Liver (tissue), 8 donors: ENCODE measurements at regions not wholly inside any gene's neighbourhood (a gene's known extent, or its start where the extent isn't known, plus 50 kb on each side); places are given as distances from the start of the nearest gene placed in this dataset.

Experiments used
- DNase-seq: peaks from one replicate; pipeline ENCODE4 v3.0.0-alpha.2; 2017; ENCODE audit warnings: low spot score
- H3K27ac ChIP-seq, 2 donors: one replicate each; pipeline ENCODE4 v1.7.0; 2013; ENCODE audit warnings: inconsistent platforms in 2 of 2, low read length in 2 of 2, control low read depth in 1 of 2, low read depth in 1 of 2, mild to moderate bottlenecking in 1 of 2
- H3K27me3 ChIP-seq, 4 donors: one replicate each; pipeline versions ENCODE4 v1.6.1 to v1.7.0; 2013; ENCODE audit warnings: low read length in 3 of 4, inconsistent platforms in 1 of 4, mild to moderate bottlenecking in 1 of 4, moderate library complexity in 1 of 4; ENCODE audit not compliant: control insufficient read depth in 4 of 4, insufficient read depth in 4 of 4
- H3K36me3 ChIP-seq, 4 donors: one replicate each; pipeline versions ENCODE4 v1.6.1 to v1.7.0; 2013; ENCODE audit warnings: low read length in 3 of 4, mild to moderate bottlenecking in 3 of 4, low read depth in 1 of 4, moderate library complexity in 1 of 4; ENCODE audit not compliant: control insufficient read depth in 4 of 4, insufficient read depth in 3 of 4
- H3K4me1 ChIP-seq, 4 donors: one replicate each; pipeline versions ENCODE4 v1.6.1 to v1.7.0; 2013; ENCODE audit warnings: low read length in 3 of 4, mild to moderate bottlenecking in 3 of 4, moderate library complexity in 1 of 4; ENCODE audit not compliant: control insufficient read depth in 4 of 4, insufficient read depth in 4 of 4
- H3K4me3 ChIP-seq, 3 donors: one replicate each; pipeline versions ENCODE4 v1.6.1 to v1.7.0; 2013; ENCODE audit warnings: low read length in 3 of 3, control low read depth in 1 of 3, low read depth in 1 of 3, mild to moderate bottlenecking in 1 of 3
- H3K9ac ChIP-seq, 2 donors: one replicate each; pipeline ENCODE4 v1.7.0; 2013; ENCODE audit warnings: low read length in 2 of 2, mild to moderate bottlenecking in 2 of 2, moderate library complexity in 2 of 2, control low read depth in 1 of 2, low read depth in 1 of 2
- H3K9me3 ChIP-seq, 4 donors: one replicate each; pipeline versions ENCODE4 v1.6.1 to v1.7.0; 2013; ENCODE audit warnings: low read length in 3 of 4; ENCODE audit not compliant: control insufficient read depth in 4 of 4
- EGR1 ChIP-seq, 2 donors: IDR thresholded peaks; 2 replicates each; pipeline ENCODE4 v1.6.1; 2016 to 2018; ENCODE audit warnings: antibody characterized with exemption in 2 of 2, low read depth in 2 of 2
- FOXA1 ChIP-seq: IDR thresholded peaks from 2 replicates; pipeline ENCODE4 v1.6.1; 2016; ENCODE audit warnings: antibody characterized with exemption
- FOXA2 ChIP-seq: IDR thresholded peaks from 2 replicates; pipeline ENCODE4 v1.6.1; 2016; ENCODE audit warnings: antibody characterized with exemption
- HNF4A ChIP-seq, 2 donors: conservative IDR thresholded peaks; 2 replicates each; pipeline ENCODE4 v1.6.1; 2016; ENCODE audit warnings: antibody characterized with exemption in 2 of 2, mild to moderate bottlenecking in 2 of 2
- HNF4G ChIP-seq: IDR thresholded peaks from 2 replicates; pipeline ENCODE4 v1.6.1; 2016; ENCODE audit warnings: antibody characterized with exemption
- JUND ChIP-seq, 2 donors: IDR thresholded peaks; 2 replicates each; pipeline ENCODE4 v1.6.1; 2016; ENCODE audit warnings: antibody characterized with exemption in 2 of 2
- NR2F2 ChIP-seq: IDR thresholded peaks from 2 replicates; pipeline ENCODE4 v1.6.1; 2016; ENCODE audit warnings: antibody characterized with exemption
- RAD21 ChIP-seq, 2 donors: IDR thresholded peaks; 2 replicates each; pipeline ENCODE4 v1.6.1; 2016; ENCODE audit warnings: antibody characterized with exemption in 2 of 2, mild to moderate bottlenecking in 2 of 2
- RXRA ChIP-seq, 2 donors: IDR thresholded peaks; 2 replicates each; pipeline ENCODE4 v1.6.1; 2017 to 2018; ENCODE audit warnings: antibody characterized with exemption in 2 of 2, mild to moderate bottlenecking in 1 of 2
- SP1 ChIP-seq: IDR thresholded peaks from 2 replicates; pipeline ENCODE4 v1.6.1; 2018; ENCODE audit warnings: antibody characterized with exemption, mild to moderate bottlenecking
- TAF1 ChIP-seq: conservative IDR thresholded peaks from 2 replicates; pipeline ENCODE4 v1.6.1; 2016; ENCODE audit warnings: antibody characterized with exemption, mild to moderate bottlenecking
- YY1 ChIP-seq: IDR thresholded peaks from 2 replicates; pipeline ENCODE4 v1.6.1; 2016; ENCODE audit warnings: antibody characterized with exemption, mild to moderate bottlenecking
- WGBS: extraction: QIAGEN DNeasy Blood & Tissue Kit; methylation state at CpG from one replicate; pipeline ENCODE4 v1.1.7; 2013; 5-methylcytosine and 5-hydroxymethylcytosine counted together
- TF ChIP-seq, protein P1 (sequence below): IDR thresholded peaks from 2 replicates; pipeline ENCODE4 v1.6.1; 2016; ENCODE audit warnings: antibody characterized with exemption
- TF ChIP-seq, protein P2 (sequence below): IDR thresholded peaks from 2 replicates; pipeline ENCODE4 v1.6.1; 2016; ENCODE audit warnings: antibody characterized with exemption
- TF ChIP-seq, protein P3 (sequence below): IDR thresholded peaks from 2 replicates; pipeline ENCODE4 v1.6.1; 2016; ENCODE audit warnings: antibody characterized with exemption, mild to moderate bottlenecking
- TF ChIP-seq, protein P4 (sequence below): fragments of 150-350 bp; IDR thresholded peaks from 2 replicates; pipeline ENCODE4 v1.5.1; 2017; ENCODE audit warnings: improper control_type of control experiment, low read depth, low read length; ENCODE audit not compliant: missing input control
- donor health status: healthy.
- donor health status: healthy.
- donor health status: healthy.
- donor health status: healthy.
- donor health status: healthy.

DNA sequence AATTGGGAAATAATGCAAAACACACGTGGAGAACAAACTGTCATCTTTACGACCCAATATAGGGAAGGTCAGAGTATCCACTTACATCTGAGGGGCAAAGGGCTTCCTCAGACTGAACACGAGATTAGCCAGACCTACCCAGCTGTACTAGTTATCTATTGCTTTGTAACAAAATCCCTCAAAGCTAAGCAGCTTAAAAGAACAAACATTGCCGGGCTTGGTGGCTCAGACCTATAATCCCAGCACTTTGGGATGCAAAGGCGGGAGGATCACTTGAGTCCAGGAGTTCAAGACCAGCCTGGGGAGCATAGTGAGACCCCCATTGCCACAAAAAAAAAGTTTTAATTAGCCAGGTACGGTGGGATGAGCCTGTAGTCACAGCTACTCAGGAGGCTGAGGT, 262.8 kb downstream of the LTN1 start:
- H3K36me3 ChIP-seq, result no peaks in the 10 kb centered on the region
- no peaks in the 10 kb centered on the region for H3K27me3 ChIP-seq
- H3K9ac ChIP-seq, result no peak overlapping the region
- H3K4me1 ChIP-seq, result no peaks in the 10 kb centered on the region
- H3K9me3 ChIP-seq, result no peaks in the 10 kb centered on the region
- H3K4me3 ChIP-seq, result no peak overlapping the region
- 89% methylated on average over 6 of the region's 6 CpGs for WGBS
- no peak overlapping the region for H3K27ac ChIP-seq
- DNase-seq, result no peak
- TF ChIP-seq, protein P1, sequence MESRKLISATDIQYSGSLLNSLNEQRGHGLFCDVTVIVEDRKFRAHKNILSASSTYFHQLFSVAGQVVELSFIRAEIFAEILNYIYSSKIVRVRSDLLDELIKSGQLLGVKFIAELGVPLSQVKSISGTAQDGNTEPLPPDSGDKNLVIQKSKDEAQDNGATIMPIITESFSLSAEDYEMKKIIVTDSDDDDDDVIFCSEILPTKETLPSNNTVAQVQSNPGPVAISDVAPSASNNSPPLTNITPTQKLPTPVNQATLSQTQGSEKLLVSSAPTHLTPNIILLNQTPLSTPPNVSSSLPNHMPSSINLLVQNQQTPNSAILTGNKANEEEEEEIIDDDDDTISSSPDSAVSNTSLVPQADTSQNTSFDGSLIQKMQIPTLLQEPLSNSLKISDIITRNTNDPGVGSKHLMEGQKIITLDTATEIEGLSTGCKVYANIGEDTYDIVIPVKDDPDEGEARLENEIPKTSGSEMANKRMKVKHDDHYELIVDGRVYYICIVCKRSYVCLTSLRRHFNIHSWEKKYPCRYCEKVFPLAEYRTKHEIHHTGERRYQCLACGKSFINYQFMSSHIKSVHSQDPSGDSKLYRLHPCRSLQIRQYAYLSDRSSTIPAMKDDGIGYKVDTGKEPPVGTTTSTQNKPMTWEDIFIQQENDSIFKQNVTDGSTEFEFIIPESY, result no peak
- TF ChIP-seq SP1, result no peak
- TF ChIP-seq, protein P2, sequence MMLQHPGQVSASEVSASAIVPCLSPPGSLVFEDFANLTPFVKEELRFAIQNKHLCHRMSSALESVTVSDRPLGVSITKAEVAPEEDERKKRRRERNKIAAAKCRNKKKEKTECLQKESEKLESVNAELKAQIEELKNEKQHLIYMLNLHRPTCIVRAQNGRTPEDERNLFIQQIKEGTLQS, result no peak
- TF ChIP-seq FOXA2, result no peak
- TF ChIP-seq YY1, result no peak
- TF ChIP-seq RXRA (IDR thresholded peaks at IDR 0.05), result no peak

DNA sequence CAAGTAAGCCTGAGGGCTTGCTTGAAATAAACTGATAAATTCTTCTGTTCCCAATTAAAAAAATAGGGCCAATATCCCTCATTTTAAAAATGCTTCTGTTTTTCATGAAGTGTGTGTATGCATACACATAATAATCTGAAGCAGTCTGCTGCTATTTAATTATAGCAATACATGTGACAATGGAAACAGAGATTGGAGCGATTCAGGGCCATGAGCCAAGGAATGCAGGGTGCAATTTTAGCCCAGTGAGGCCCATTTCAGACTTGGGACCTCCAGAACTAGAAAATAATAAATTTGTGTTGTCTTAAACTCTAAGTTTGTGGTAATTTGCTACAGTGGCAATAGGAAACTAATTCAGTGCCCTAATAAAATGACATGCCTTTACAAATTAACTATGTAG, 264.9 kb downstream of the LTN1 start:
- Histone ChIP-seq H3K4me1 (no peaks in the 10 kb centered on the region), H3K36me3 (no peaks in the 10 kb centered on the region), H3K9ac (no peak overlapping the region), H3K9me3 (no peaks in the 10 kb centered on the region), H3K27ac (no peak overlapping the region), H3K27me3 (no peaks in the 10 kb centered on the region), H3K4me3 (no peak overlapping the region)
- TF ChIP-seq HNF4G, result no peak
- TF ChIP-seq EGR1 (IDR thresholded peaks at IDR 0.05; ENCODE audit: low read depth in 2 of 2), result no peak
- no peak for TF ChIP-seq YY1
- no peak for TF ChIP-seq NR2F2
- no peak for TF ChIP-seq RAD21 (IDR thresholded peaks at IDR 0.05)
- TF ChIP-seq SP1, result no peak
- no peak for TF ChIP-seq TAF1
- TF ChIP-seq, protein P3, sequence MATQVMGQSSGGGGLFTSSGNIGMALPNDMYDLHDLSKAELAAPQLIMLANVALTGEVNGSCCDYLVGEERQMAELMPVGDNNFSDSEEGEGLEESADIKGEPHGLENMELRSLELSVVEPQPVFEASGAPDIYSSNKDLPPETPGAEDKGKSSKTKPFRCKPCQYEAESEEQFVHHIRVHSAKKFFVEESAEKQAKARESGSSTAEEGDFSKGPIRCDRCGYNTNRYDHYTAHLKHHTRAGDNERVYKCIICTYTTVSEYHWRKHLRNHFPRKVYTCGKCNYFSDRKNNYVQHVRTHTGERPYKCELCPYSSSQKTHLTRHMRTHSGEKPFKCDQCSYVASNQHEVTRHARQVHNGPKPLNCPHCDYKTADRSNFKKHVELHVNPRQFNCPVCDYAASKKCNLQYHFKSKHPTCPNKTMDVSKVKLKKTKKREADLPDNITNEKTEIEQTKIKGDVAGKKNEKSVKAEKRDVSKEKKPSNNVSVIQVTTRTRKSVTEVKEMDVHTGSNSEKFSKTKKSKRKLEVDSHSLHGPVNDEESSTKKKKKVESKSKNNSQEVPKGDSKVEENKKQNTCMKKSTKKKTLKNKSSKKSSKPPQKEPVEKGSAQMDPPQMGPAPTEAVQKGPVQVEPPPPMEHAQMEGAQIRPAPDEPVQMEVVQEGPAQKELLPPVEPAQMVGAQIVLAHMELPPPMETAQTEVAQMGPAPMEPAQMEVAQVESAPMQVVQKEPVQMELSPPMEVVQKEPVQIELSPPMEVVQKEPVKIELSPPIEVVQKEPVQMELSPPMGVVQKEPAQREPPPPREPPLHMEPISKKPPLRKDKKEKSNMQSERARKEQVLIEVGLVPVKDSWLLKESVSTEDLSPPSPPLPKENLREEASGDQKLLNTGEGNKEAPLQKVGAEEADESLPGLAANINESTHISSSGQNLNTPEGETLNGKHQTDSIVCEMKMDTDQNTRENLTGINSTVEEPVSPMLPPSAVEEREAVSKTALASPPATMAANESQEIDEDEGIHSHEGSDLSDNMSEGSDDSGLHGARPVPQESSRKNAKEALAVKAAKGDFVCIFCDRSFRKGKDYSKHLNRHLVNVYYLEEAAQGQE, result no peak
- no peak for TF ChIP-seq FOXA1
- no peak for TF ChIP-seq JUND (IDR thresholded peaks at IDR 0.05)
- TF ChIP-seq RXRA (IDR thresholded peaks at IDR 0.05), result no peak
- no peak for TF ChIP-seq FOXA2
- TF ChIP-seq, protein P4, sequence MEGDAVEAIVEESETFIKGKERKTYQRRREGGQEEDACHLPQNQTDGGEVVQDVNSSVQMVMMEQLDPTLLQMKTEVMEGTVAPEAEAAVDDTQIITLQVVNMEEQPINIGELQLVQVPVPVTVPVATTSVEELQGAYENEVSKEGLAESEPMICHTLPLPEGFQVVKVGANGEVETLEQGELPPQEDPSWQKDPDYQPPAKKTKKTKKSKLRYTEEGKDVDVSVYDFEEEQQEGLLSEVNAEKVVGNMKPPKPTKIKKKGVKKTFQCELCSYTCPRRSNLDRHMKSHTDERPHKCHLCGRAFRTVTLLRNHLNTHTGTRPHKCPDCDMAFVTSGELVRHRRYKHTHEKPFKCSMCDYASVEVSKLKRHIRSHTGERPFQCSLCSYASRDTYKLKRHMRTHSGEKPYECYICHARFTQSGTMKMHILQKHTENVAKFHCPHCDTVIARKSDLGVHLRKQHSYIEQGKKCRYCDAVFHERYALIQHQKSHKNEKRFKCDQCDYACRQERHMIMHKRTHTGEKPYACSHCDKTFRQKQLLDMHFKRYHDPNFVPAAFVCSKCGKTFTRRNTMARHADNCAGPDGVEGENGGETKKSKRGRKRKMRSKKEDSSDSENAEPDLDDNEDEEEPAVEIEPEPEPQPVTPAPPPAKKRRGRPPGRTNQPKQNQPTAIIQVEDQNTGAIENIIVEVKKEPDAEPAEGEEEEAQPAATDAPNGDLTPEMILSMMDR, result no peak
- TF ChIP-seq, protein P1, result no peak
- TF ChIP-seq HNF4A (conservative IDR thresholded peaks at IDR 0.05), result no peak
- no peak for DNase-seq
- 86% methylated on average over 1 of the region's 1 CpG for WGBS
